ENCODE measurements at regions not wholly inside any gene's neighbourhood (a gene's known extent, or its start where the extent isn't known, plus 50 kb on each side); places are given as distances from the start of the nearest gene placed in this dataset.

DNA sequence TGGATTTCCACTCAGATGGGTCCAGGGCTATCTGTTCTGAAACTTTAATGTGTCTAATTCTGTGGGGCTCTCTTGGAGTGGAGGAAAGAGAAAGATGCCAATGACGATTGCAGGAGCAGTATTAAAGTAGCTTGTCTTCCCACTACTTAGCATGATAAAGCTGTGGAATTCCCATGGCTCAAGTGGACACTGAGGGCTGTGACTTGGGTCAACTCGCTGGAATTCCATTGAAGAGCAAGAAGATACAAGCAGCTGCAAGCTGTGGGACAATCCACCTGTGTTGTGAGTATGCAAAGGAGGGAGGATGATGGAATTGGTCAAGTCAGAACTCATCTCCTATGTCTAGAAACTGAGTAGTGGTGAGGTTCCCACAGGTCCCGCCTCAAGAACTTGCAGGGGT lies 154.2 kb upstream of the MINDY3 start:
- no TSS peak for BruUV-seq (replicated peaks)
- no peak overlapping the region for H3K9ac ChIP-seq (ENCODE audit: low read depth, low read length)
- CTCF ChIA-PET, result interaction anchor here (0.5 kb wide), 1 partner anchor 329 kb away, joined by 3 read pairs; no protein-coding TSS in a partner anchor
- no peak overlapping the region for H3K56ac ChIP-seq (ENCODE audit: extremely low read depth, insufficient read depth, low read length)
- H3K27ac ChIP-seq (ENCODE audit: insufficient read depth, low read length), result no peak overlapping the region
- POLR2A ChIA-PET (ENCODE audit: unreplicated experiment), result no interaction called here
- H3K27me3 ChIP-seq (ENCODE audit: control insufficient read depth, insufficient read depth, low read length), result no peaks in the 10 kb centered on the region
- no peak overlapping the region for H2AK5ac ChIP-seq (ENCODE audit: low read depth, low read length)
- in situ Hi-C loops (cut with MboI; ENCODE audit: low sequenced_read_pairs) (no loop called here), dilution Hi-C loops (cut with HindIII; ENCODE audit: low sequenced_read_pairs, unreplicated experiment) (no loop called here), intact Hi-C loops (cut with micrococcal nuclease) (no loop called here)
- H3K9me3 ChIP-seq (ENCODE audit: control insufficient read depth, insufficient read depth, low read length), result peaks cover 14% of the 10 kb centered on the region
- H4K91ac ChIP-seq (ENCODE audit: insufficient read depth, low read depth, low read length), result no peak overlapping the region
- no peak overlapping the region for H2BK120ac ChIP-seq (ENCODE audit: low read depth, low read length)
- WGBS, 2 experiments (ENCODE audit: extremely low coverage in 2 of 2, insufficient read length in 1 of 2), result 0% methylated on average over 1 of the region's 3 CpGs; no CpG with 5 or more reads in 1 of the 2 experiments
- no peak overlapping the region for H2BK15ac ChIP-seq (ENCODE audit: low read depth, low read length)
- H2BK5ac ChIP-seq (ENCODE audit: low read depth, low read length, poor library complexity, severe bottlenecking), result no peak overlapping the region
- no peaks in the 10 kb centered on the region for H3K36me3 ChIP-seq (ENCODE audit: control insufficient read depth, insufficient read depth, low read length)
- no peak overlapping the region for H2AK9ac ChIP-seq (replicated peaks; ENCODE audit: low read depth, low read length, poor library complexity)
- no peak overlapping the region for H3K4ac ChIP-seq (ENCODE audit: low read depth, low read length)
- H3K4me1 ChIP-seq (ENCODE audit: control insufficient read depth, insufficient read depth, low read length), result no peaks in the 10 kb centered on the region
- H3K79me1 ChIP-seq (ENCODE audit: low read depth in 1 of 2, low read length in 2 of 2), result no peaks in the 10 kb centered on the region
- no peak overlapping the region for H3K18ac ChIP-seq (ENCODE audit: low read depth, low read length)
- no peak overlapping the region for H3K14ac ChIP-seq (replicated peaks; ENCODE audit: low read depth, low read length)
- DNase-seq (no peak), ATAC-seq (ENCODE audit: low read depth) (no peak)
- H2BK20ac ChIP-seq (ENCODE audit: low read depth, low read length), result no peak overlapping the region
- H4K5ac ChIP-seq (ENCODE audit: low read depth, low read length), result no peak overlapping the region
- no peak overlapping the region for H3K23ac ChIP-seq (ENCODE audit: low read depth, low read length)
- no peaks in the 10 kb centered on the region for H4K20me1 ChIP-seq (ENCODE audit: insufficient read depth, low read length)
- H3K9me1 ChIP-seq (ENCODE audit: insufficient read depth, low read length), result no peaks in the 10 kb centered on the region
- no peak overlapping the region for H3K4me3 ChIP-seq (ENCODE audit: insufficient read depth, low read depth, low read length)
- TF ChIP-seq, protein P1, sequence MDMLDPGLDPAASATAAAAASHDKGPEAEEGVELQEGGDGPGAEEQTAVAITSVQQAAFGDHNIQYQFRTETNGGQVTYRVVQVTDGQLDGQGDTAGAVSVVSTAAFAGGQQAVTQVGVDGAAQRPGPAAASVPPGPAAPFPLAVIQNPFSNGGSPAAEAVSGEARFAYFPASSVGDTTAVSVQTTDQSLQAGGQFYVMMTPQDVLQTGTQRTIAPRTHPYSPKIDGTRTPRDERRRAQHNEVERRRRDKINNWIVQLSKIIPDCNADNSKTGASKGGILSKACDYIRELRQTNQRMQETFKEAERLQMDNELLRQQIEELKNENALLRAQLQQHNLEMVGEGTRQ (IDR thresholded peaks at IDR 0.05; ENCODE audit: low read depth, low read length), result no peak
- TF ChIP-seq MAFK (IDR thresholded peaks at IDR 0.05; ENCODE audit: low read depth, low read length) (no peak), RFX5 (IDR thresholded peaks at IDR 0.05; ENCODE audit: low read depth, low read length) (no peak), POLR2A (IDR thresholded peaks at IDR 0.05; ENCODE audit: low read depth, low read length) (no peak)
- TF ChIP-seq, protein P2, sequence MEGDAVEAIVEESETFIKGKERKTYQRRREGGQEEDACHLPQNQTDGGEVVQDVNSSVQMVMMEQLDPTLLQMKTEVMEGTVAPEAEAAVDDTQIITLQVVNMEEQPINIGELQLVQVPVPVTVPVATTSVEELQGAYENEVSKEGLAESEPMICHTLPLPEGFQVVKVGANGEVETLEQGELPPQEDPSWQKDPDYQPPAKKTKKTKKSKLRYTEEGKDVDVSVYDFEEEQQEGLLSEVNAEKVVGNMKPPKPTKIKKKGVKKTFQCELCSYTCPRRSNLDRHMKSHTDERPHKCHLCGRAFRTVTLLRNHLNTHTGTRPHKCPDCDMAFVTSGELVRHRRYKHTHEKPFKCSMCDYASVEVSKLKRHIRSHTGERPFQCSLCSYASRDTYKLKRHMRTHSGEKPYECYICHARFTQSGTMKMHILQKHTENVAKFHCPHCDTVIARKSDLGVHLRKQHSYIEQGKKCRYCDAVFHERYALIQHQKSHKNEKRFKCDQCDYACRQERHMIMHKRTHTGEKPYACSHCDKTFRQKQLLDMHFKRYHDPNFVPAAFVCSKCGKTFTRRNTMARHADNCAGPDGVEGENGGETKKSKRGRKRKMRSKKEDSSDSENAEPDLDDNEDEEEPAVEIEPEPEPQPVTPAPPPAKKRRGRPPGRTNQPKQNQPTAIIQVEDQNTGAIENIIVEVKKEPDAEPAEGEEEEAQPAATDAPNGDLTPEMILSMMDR (conservative IDR thresholded peaks at IDR 0.05; ENCODE audit: low read depth, low read length), result no peak
- no peak overlapping the region for H3K4me2 ChIP-seq (ENCODE audit: low read depth, low read length)
- no peak overlapping the region for H2AFZ ChIP-seq (replicated peaks; ENCODE audit: low read length, poor library complexity)
- no peak overlapping the region for H4K8ac ChIP-seq (ENCODE audit: low read depth in 2 of 2, low read length in 2 of 2)

Measured in IMR-90 (cell line).